Heart right ventricle (tissue), 16 donors: ENCODE measurements at regions not wholly inside any gene's neighbourhood (a gene's known extent, or its start where the extent isn't known, plus 50 kb on each side); places are given as distances from the start of the nearest gene placed in this dataset.

Source experiments
- ATAC-seq, 8 donors: fragments of 200-7000 bp; cut with Tn5 transposase; one replicate each; pipeline ENCODE4 v1.9.1; 2020; ENCODE audit warnings: mild to moderate bottlenecking in 8 of 8, moderate library complexity in 8 of 8, moderate number of reproducible peaks in 1 of 8
- DNase-seq, 2 donors: peaks; one replicate each; pipeline ENCODE4 v3.0.0-alpha.2; 2020
- H3K27ac ChIP-seq, 10 donors: fragments of 200-600 bp; sonication (generic) in 2 of 10; one replicate each; pipeline versions ENCODE4 v1.5.0 to v1.8.0; 2020 to 2022; ENCODE audit warnings: mild to moderate bottlenecking in 3 of 10
- H3K27me3 ChIP-seq, 7 donors: fragments of 200-600 bp; one replicate each; pipeline ENCODE4 v1.8.0; 2021 to 2022; ENCODE audit warnings: mild to moderate bottlenecking in 2 of 7
- H3K36me3 ChIP-seq, 9 donors: fragments of 200-600 bp; sonication (generic) in 1 of 9; one replicate each; pipeline versions ENCODE4 v1.5.0 to v1.8.0; 2020 to 2022; ENCODE audit warnings: mild to moderate bottlenecking in 2 of 9
- H3K4me1 ChIP-seq, 9 donors: fragments of 200-600 bp; sonication (generic) in 1 of 9; one replicate each; pipeline versions ENCODE4 v1.5.0 to v1.8.0; 2020 to 2022; ENCODE audit warnings: mild to moderate bottlenecking in 4 of 9
- H3K4me3 ChIP-seq, 10 donors: fragments of 200-600 bp; sonication (generic) in 2 of 10; one replicate each; pipeline versions ENCODE4 v1.5.0 to v1.8.0; 2020 to 2022; ENCODE audit warnings: mild to moderate bottlenecking in 7 of 10, moderate library complexity in 2 of 10
- H3K9me3 ChIP-seq, 11 donors: fragments of 200-600 bp in 10 of 11; sonication (generic) in 2 of 11; one replicate each; pipeline versions ENCODE4 v1.5.0 to v1.8.0; 2013 to 2022; ENCODE audit warnings: mild to moderate bottlenecking in 2 of 11, control low read depth in 1 of 11, moderate library complexity in 1 of 11
- CTCF ChIP-seq, 9 donors: fragments of 200-600 bp; sonication (generic) in 2 of 9; IDR thresholded peaks; one replicate each; pipeline versions ENCODE4 v1.5.0 to v1.8.0; 2021 to 2022; ENCODE audit warnings: antibody characterized with exemption in 9 of 9, mild to moderate bottlenecking in 5 of 9, moderate library complexity in 1 of 9
- WGBS, 2 donors: extraction: QIAGEN DNeasy Blood & Tissue Kit; methylation state at CpG; one replicate each; pipeline ENCODE4 v1.1.7; 2013; ENCODE audit warnings: inconsistent platforms in 1 of 2; 5-methylcytosine and 5-hydroxymethylcytosine counted together
- intact Hi-C, 10 donors: fragments of 100-400 bp; cut with DNase I; formaldehyde crosslinking; loops; one replicate each; pipeline versions ENCODE4 v1.11.1 to v1.14.2; 2022
- donor health status: Arrhythmogenic right ventricular cardiomyopathy.
- donor health status: ischemic (EF 13 %, LVEDD 7.1; RV severe dilation, severe dysfunction).
- donor health status: healthy with polysubstance abuse.
- donor health status: DM: no; HTN: yes; CAD: no.
- donor health status: DM: no; HTN: no; CAD: no.
- donor health status: ischemic (EF 25% LVEDD 6.9; RV normal size, moderate dysfunction).
- donor health status: ischemic (EF 25% LVEDD 5.7; RV mildly dilated, moderate dysfunction).
- donor health status: healthy.
- donor health status: DM: yes; HTN: yes; CAD: no.
- donor health status: Ischemic cardiomyopathy.
- donor health status: ischemic (EF 35%, LVEDD 5.7; RV mildly dilated, moderate dysfunction).
- donor health status: nonischemic (EF 11% LVEDD 7.7; RV severe dilation, severe dysfunction).
- donor health status: DM: yes; HTN: yes; CAD: no.
- donor health status: PGD.
- donor health status: ischemic (EF 29% LVEDD 5.4; RV normal size, mild dysfunction).
- donor health status: nonischemic (EF 23%, LVEDD 6.1; RV moderate dilation, normal function).

- 77 to 78% methylated on average over 3 of the region's 3 CpGs for WGBS, 2 donors
- no peak for ATAC-seq
- Histone ChIP-seq H3K27ac (no peak overlapping the region), H3K36me3 (no peaks in the 10 kb centered on the region), H3K27me3 (peaks cover 0 to 7% (median 0%) of the 10 kb centered on the region in 7 donors), H3K9me3 (no peaks in the 10 kb centered on the region), H3K4me1 (no peaks in the 10 kb centered on the region), H3K4me3 (no peak overlapping the region)
- no peak for TF ChIP-seq CTCF (IDR thresholded peaks at IDR 0.05)
- DNase-seq = no peak
- intact Hi-C loops = no loop called here
Measured at GRCh38 chr5:136731241-136731900, 366.0 kb upstream of the TRPC7 start.

GRCh38 chr5:136730426-136730825 is 365.1 kb upstream of the TRPC7 start:
- ATAC-seq (no peak), DNase-seq (no peak)
- WGBS, 2 donors = 63 to 67% methylated on average over 3 of the region's 3 CpGs
- peaks cover 0 to 6% (median 0%) of the 10 kb centered on the region in 7 donors for H3K27me3 ChIP-seq
- intact Hi-C loops = no loop called here
- H3K27ac ChIP-seq = no peak overlapping the region
- no peaks in the 10 kb centered on the region for H3K4me1 ChIP-seq
- H3K9me3 ChIP-seq = no peaks in the 10 kb centered on the region
- no peaks in the 10 kb centered on the region for H3K36me3 ChIP-seq
- no peak for TF ChIP-seq CTCF (IDR thresholded peaks at IDR 0.05)
- no peak overlapping the region for H3K4me3 ChIP-seq

GRCh38 chr5:136729901-136730355 is 364.6 kb upstream of the TRPC7 start:
- no peaks in the 10 kb centered on the region for H3K36me3 ChIP-seq
- no peaks in the 10 kb centered on the region for H3K4me1 ChIP-seq
- ATAC-seq (no peak), DNase-seq (no peak)
- H3K27me3 ChIP-seq = peaks cover 0 to 6% (median 0%) of the 10 kb centered on the region in 7 donors
- H3K9me3 ChIP-seq = no peaks in the 10 kb centered on the region
- H3K4me3 ChIP-seq = no peak overlapping the region
- intact Hi-C loops = no loop called here
- TF ChIP-seq CTCF (IDR thresholded peaks at IDR 0.05) = no peak
- WGBS, 2 donors = 51 to 64% methylated on average over 4 of the region's 4 CpGs
- no peak overlapping the region for H3K27ac ChIP-seq

- no peak for TF ChIP-seq CTCF (IDR thresholded peaks at IDR 0.05)
- DNase-seq = no peak
- intact Hi-C loops = no loop called here
- Histone ChIP-seq H3K27ac (no peak overlapping the region), H3K27me3 (peaks cover 0 to 6% (median 0%) of the 10 kb centered on the region in 7 donors), H3K36me3 (no peaks in the 10 kb centered on the region), H3K4me1 (no peaks in the 10 kb centered on the region), H3K9me3 (no peaks in the 10 kb centered on the region), H3K4me3 (no peak overlapping the region)
- WGBS, 2 donors = 69 to 72% methylated on average over 2 of the region's 2 CpGs
- no peak for ATAC-seq
Measured at GRCh38 chr5:136726506-136726905, 361.2 kb upstream of the TRPC7 start.
